HG03571 (cell line): ENCODE measurements at regions not wholly inside any gene's neighbourhood (a gene's known extent, or its start where the extent isn't known, plus 50 kb on each side); places are given as distances from the start of the nearest gene placed in this dataset.

Experiments
- ATAC-seq: cut with Tn5 transposase; IDR thresholded peaks from one replicate; pipeline ENCODE4 v1.9.1; 2021; ENCODE audit not compliant: unreplicated experiment

DNA sequence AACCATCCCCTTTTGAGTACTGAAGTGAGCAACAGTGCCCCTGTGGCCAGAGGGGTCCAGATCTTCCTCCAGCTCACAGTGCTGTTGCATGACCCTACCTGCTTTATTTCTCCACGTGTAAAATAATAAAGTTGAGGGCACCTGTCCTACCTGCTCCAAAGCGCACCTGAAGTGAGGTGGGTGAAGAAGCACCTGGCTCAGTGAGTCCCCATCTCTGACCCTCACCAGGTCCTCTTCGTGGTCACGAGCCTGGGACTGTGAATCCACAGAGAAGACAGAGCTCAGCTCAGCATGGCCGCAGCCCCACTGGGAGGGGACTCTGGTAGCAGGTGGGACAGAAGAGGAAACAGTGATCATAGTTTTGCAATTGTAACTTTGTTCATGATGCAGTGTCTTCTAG, 976.7 kb upstream of the TMEM132C start:
- no peak for ATAC-seq

- no peak for ATAC-seq
These were observed 974.2 kb upstream of the TMEM132C start for GRCh38 chr12:127292736-127293135.

DNA sequence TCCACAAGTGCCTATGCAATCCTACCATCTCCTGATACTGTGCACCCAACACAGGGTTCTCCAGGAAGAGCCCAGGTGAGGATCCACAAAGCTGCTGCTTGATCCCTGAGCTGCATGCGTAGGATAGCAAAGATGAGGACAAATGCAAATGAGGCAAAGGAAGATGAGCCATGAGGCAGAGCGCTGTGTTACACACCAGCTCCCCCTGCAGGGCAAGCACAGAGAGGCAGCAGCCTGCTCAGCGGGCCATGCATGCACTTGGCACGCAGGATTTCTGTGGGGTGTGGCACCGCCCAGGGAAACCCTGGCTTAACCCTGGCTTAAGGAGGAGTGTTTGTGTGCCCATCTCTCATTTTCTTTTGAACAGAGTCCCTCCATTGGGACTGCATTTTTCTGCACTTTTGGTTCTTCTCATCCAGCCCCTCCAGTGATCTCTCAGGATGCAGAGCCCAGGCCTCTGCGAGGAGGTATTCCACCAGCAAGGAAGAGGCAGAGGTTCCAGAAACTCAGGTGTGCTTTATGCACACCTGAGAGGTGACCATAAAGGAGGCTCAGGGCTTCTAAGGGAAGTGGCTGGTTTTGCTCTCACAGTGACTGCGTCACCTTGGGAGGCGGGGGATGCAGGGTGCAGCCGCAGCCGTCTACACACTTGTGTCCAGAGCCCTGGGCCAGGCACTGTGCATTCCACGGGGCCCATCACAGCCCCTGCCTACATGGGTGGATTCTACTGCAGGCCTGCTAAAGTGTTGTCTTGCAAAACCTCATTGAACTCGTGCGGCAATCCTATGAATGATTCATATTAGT, 973.3 kb upstream of the TMEM132C start:
- ATAC-seq = no peak

DNA sequence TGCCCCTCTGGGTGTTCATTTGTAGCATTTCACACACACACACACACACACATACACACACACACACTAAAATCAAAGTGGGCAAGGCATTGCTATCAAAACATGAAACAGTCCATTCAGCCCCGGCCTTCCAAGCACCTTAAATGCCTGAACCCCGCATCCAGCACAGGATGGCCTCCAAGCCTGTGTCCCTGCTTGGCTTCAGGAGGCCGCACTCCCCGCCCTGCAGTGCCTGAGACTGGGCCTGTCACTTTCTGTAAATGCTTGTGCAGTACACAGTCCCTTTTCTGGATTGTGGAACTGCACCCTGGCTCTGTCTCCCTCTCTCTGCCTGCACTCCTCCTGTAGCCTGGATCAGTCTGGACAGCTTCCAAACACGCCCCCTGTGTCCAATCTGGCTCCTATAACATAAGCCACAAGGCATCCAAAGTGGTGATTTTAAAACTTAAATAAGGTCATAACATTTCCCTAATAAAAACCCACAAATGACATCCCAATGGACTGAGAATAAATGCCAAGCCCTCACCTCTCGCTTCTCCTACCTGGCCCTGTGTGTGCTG, 972.2 kb upstream of the TMEM132C start:
- ATAC-seq = no peak

GRCh38 chr12:127295630-127296029, 971.3 kb upstream of the TMEM132C start:
- ATAC-seq = no peak

- ATAC-seq = no peak
These were observed 970.4 kb upstream of the TMEM132C start for GRCh38 chr12:127296591-127296990.

GRCh38 chr12:127297327-127297726, 969.6 kb upstream of the TMEM132C start:
- ATAC-seq = no peak

GRCh38 chr12:127300075-127300474, 966.9 kb upstream of the TMEM132C start:
- ATAC-seq = no peak

DNA sequence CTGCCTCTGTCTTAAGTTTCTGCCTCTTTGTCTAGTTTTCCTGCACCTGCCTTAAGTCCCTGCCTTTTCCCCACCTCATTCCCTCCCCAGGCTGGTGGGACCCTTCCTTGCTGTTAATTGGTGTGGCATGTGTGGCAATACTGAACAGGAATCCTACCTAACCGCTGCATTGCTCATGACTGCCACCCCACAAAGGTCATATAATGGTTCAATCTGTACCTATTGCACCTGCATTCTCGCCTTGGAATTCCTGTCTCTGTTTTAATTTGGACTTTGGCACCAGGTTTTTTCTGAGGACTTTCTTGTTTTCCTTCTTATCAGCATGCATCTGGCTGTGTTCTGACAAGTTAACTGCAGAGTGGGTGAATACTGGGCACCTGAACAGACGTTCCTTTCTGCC, 966.2 kb upstream of the TMEM132C start:
- no peak for ATAC-seq

DNA sequence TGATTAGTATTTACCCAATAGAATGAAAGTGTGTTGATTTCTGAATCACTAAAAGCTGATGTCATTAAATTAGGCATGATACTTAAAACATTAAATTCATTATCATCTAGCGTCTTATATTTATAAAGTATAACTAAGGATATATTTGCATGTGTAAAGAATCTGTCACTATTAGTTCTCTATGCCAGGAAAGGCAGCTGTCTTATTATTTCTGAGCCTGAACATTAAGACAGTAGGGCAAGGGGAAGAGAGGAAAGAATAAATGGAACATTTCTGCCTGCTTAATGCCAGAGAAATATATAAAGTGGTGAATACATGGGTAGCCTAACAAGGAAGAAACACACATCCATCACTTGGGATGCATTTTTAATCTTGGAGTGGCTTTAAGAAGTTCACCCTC, 965.1 kb upstream of the TMEM132C start:
- ATAC-seq = no peak

GRCh38 chr12:127304751-127305725, 961.9 kb upstream of the TMEM132C start:
- ATAC-seq = no peak

DNA sequence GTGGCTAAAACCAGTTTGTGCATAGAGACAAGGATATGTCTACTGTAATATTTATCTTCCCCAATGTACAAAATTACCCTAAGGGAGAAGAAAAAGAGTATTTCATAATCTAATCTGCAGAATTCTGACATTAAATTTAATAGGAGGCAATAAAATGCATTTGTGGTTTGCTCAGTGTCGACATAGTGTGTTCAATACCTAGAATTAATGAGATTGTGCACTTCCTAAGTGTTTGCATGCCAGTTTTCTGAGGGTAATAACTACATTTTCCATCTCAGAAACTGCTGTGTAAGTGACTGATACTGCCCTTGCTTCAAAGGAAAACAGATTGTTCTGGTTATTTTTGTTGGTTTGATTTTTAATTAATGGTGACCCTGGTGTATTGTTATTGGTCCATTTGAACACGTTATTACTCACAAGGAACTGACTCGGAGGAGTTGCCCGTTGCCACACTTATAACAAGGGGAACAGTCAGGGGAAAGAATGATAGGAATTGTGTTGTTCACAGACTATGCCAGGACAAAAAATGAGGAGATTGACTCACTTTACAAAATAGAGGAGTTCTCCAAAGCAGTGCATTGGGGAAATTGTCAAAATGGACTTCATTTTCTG, 960.3 kb upstream of the TMEM132C start:
- no peak for ATAC-seq

DNA sequence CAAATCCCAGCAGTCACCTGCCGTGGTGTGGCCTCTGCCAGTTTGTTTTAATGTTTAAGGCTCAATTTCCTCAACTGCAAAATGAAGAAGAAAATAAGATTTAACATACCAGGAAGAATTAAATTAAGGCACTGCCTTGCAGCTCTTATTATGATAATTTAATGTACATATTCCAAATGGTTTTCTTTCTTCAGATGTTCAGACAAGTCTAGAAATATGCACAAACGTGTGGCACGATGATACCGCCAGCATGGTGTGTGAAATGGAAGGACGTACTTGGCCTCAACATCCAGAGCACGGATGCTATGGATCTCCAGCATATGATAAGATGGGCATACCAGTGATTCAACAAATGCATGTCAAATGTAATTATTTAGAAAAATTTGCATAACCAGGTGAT, 959.4 kb upstream of the TMEM132C start:
- no peak for ATAC-seq

DNA sequence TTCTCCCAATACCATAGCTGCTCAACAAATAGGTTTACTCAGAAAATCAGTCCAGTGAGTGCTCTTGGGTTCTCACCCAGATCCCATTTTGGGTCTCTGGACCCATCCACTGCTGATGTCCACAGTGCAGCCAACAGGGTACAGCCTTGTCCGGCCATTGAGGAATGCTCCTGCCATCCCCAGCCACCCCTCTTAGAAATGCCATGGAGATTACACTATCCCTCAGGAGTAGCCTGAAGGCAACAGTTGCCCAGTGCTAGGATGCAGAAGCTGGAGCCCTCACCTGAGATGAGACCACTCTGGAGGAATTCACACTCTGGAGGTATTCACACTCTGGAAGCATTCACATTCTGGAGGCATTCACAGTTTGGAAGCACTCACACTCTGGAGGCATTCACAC, 958.8 kb upstream of the TMEM132C start:
- no peak for ATAC-seq

DNA sequence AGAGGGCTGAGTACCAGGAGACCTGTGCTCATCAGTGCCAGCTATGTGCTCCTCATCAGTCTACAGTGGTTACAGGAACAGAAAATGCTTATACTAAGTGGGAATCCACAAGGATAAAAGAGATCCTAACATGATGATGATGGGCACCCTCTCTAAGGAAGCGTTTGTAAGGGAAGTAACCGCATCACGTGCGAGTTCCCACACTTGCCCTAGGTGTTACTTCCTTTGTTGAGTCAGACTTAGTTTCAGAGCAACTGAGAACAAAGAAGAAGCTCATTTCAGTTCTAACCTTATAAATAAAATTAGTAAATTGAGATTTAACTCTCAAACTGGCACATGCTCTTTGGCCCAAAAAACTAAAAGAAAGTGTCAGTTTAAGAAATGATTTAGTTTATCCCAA, 956.4 kb upstream of the TMEM132C start:
- ATAC-seq = no peak

DNA sequence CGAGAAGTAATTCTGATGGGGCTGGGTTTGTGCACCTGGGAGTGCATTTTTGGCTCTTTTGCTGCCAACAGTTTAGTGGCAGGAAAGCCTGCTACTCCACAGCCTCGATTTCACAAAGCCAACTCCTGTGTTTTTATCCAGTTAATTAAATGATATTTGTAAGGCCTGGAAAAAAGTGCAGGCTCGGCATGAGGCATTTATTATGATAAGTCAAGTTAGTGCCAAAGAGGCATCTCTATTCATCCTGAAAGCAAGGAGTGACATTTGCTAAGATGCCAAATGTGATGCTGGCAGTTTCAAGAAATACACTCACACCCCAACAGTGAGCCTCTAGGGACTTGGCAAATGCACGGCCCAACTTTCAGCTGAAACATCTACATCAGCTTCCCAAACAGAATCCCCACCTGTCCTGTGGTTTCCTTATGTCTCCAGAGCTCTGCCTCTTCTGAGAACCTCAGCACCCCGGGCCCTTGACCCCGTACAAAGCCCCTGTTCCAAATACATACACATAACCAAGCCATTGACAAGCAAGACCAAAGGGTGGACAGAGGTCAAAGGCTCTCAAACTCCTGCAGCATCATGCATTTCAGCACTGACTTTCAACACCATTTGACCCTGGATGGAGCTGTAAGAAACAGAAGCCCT, 955.1 kb upstream of the TMEM132C start:
- ATAC-seq = no peak

- ATAC-seq = no peak
These were observed 942.3 kb upstream of the TMEM132C start for GRCh38 chr12:127324681-127325080.

- no peak for ATAC-seq
These were observed 939.0 kb upstream of the TMEM132C start for GRCh38 chr12:127327986-127328385.

GRCh38 chr12:127328867-127329266, 938.1 kb upstream of the TMEM132C start:
- no peak for ATAC-seq

- ATAC-seq = no peak
These were observed 932.6 kb upstream of the TMEM132C start for GRCh38 chr12:127334365-127334764.
